H1 (cell line): ENCODE measurements at regions not wholly inside any gene's neighbourhood (a gene's known extent, or its start where the extent isn't known, plus 50 kb on each side); places are given as distances from the start of the nearest gene placed in this dataset.

Experiments used
- CTCF ChIA-PET: fragments of 300-600 bp; sonication (Branson Sonifier 250); formaldehyde crosslinking; loops from one replicate; lab custom pipeline; 2021; ENCODE audit not compliant: partially characterized antibody; lab: Charles Lee
- POLR2A ChIA-PET: fragments of 300-600 bp; sonication (Branson Sonifier 250); formaldehyde crosslinking; loops from one replicate; lab custom pipeline; 2021; ENCODE audit warnings: inconsistent platforms; ENCODE audit not compliant: partially characterized antibody; lab: Charles Lee
- DNase-seq, 2 experiments: peaks; one replicate each; pipeline versions ENCODE4 v3.0.0 to v3.0.0-alpha.2; 2010 to 2022; ENCODE audit warnings: low spot score in 2 of 2, low read depth in 1 of 2, mixed read lengths in 1 of 2
- FAIRE-seq: peaks from 2 replicates; lab custom pipeline; 2011; peaks lifted over from hg19 to GRCh38; lab: Jason Lieb, UNC
- H2AFZ ChIP-seq: 2 replicates; pipeline ENCODE4 v1.8.1; 2012; ENCODE audit warnings: low read length, inconsistent platforms
- H2AK5ac ChIP-seq: 2 replicates; pipeline ENCODE4 v1.6.1; 2013; ENCODE audit warnings: low read depth, low read length
- H2BK120ac ChIP-seq: replicated peaks from 2 replicates; pipeline ENCODE3; 2013; ENCODE audit warnings: low read depth, low read length, inconsistent platforms
- H2BK12ac ChIP-seq: 2 replicates; pipeline ENCODE4 v1.6.1; 2013; ENCODE audit warnings: low read depth, low read length
- H2BK15ac ChIP-seq: 2 replicates; pipeline ENCODE4 v1.6.1; 2013; ENCODE audit warnings: low read length
- H2BK20ac ChIP-seq: 2 replicates; pipeline ENCODE4 v1.6.1; 2013; ENCODE audit warnings: low read length
- H2BK5ac ChIP-seq: 2 replicates; pipeline ENCODE4 v1.6.1; 2013; ENCODE audit warnings: low read depth, low read length
- H3K14ac ChIP-seq: 2 replicates; pipeline ENCODE4 v1.6.1; 2013; ENCODE audit warnings: inconsistent platforms; ENCODE audit not compliant: insufficient read length
- H3K18ac ChIP-seq: 2 replicates; pipeline ENCODE4 v1.6.1; 2013; ENCODE audit warnings: low read length; ENCODE audit errors: extremely low read depth
- H3K23ac ChIP-seq: 2 replicates; pipeline ENCODE4 v1.6.1; 2013; ENCODE audit warnings: inconsistent platforms; ENCODE audit not compliant: insufficient read length
- H3K23me2 ChIP-seq: 2 replicates; pipeline ENCODE4 v1.6.1; 2013; ENCODE audit warnings: low read depth, low read length
- H3K27ac ChIP-seq: 2 replicates; pipeline ENCODE4 v1.6.1; 2011; ENCODE audit warnings: low read depth, low read length, inconsistent platforms
- H3K27me3 ChIP-seq, 4 experiments: replicated peaks in 1 of 4; 1 replicate in 1 of 4; 2 replicates in 3 of 4; pipeline versions ENCODE4 v1.6.1 to v1.8.1; 2011 to 2013; ENCODE audit warnings: low read length in 3 of 4, mild to moderate bottlenecking in 3 of 4, inconsistent platforms in 2 of 4, mixed read lengths in 2 of 4, moderate library complexity in 1 of 4; ENCODE audit not compliant: control insufficient read depth in 3 of 4, insufficient read depth in 3 of 4; ENCODE audit errors: extremely low read depth in 1 of 4
- H3K36me3 ChIP-seq, 4 experiments: 2 replicates each; pipeline versions ENCODE4 v1.6.1 to v1.8.1; 2011 to 2013; ENCODE audit warnings: mild to moderate bottlenecking in 4 of 4, low read length in 3 of 4, moderate library complexity in 2 of 4, control low read depth in 1 of 4, inconsistent platforms in 1 of 4; ENCODE audit not compliant: insufficient read depth in 4 of 4, control insufficient read depth in 2 of 4
- H3K4ac ChIP-seq: replicated peaks from 2 replicates; pipeline ENCODE3; 2013; ENCODE audit warnings: low read length, low read depth, mixed read lengths, inconsistent platforms; ENCODE audit not compliant: insufficient read length
- H3K4me1 ChIP-seq, 4 experiments: replicated peaks in 1 of 4; 1 replicate in 1 of 4; 2 replicates in 3 of 4; pipeline versions ENCODE4 v1.6.1 to v1.8.1; 2011 to 2013; ENCODE audit warnings: low read length in 3 of 4, inconsistent platforms in 2 of 4, mixed read lengths in 1 of 4; ENCODE audit not compliant: insufficient read depth in 4 of 4, control insufficient read depth in 3 of 4
- H3K4me2 ChIP-seq, 2 experiments: 2 replicates each; pipeline versions ENCODE4 v1.6.1 to v1.8.1; 2011 to 2013; ENCODE audit warnings: low read depth in 2 of 2, low read length in 2 of 2, control low read depth in 1 of 2, inconsistent platforms in 1 of 2, mild to moderate bottlenecking in 1 of 2; ENCODE audit not compliant: insufficient read depth in 1 of 2
- H3K4me3 ChIP-seq, 4 experiments: fragments of 200-600, 300-600 bp in 1 of 4; sonication (generic), shearing (Covaris generic), sonication (Bioruptor Twin) in 1 of 4; 2 replicates each; pipeline versions ENCODE4 v1.5.1 to v1.8.1; 2011 to 2016; ENCODE audit warnings: low read length in 4 of 4, low read depth in 3 of 4, control low read depth in 2 of 4, inconsistent platforms in 2 of 4, mild to moderate bottlenecking in 2 of 4, mixed read lengths in 1 of 4, moderate library complexity in 1 of 4; ENCODE audit not compliant: insufficient read depth in 2 of 4; ENCODE audit errors: extremely low read depth in 1 of 4
- H3K56ac ChIP-seq: replicated peaks from 2 replicates; pipeline ENCODE3; 2013; ENCODE audit warnings: low read depth, mild to moderate bottlenecking, mixed read lengths, low read length, inconsistent platforms; ENCODE audit not compliant: insufficient read length
- H3K79me1 ChIP-seq: 2 replicates; pipeline ENCODE4 v1.6.1; 2013; ENCODE audit warnings: low read depth, low read length, control low read depth
- H3K79me2 ChIP-seq, 2 experiments: 2 replicates each; pipeline versions ENCODE4 v1.6.1 to v1.8.1; 2012 to 2013; ENCODE audit warnings: low read length in 2 of 2, mild to moderate bottlenecking in 2 of 2, inconsistent platforms in 1 of 2; ENCODE audit not compliant: insufficient read depth in 2 of 2, control insufficient read depth in 1 of 2
- H3K9ac ChIP-seq, 4 experiments: replicated peaks in 1 of 4; 1 replicate in 1 of 4; 2 replicates in 3 of 4; pipeline versions ENCODE4 v1.6.1 to v1.8.1; 2011 to 2013; ENCODE audit warnings: low read depth in 3 of 4, low read length in 3 of 4, control low read depth in 2 of 4, mild to moderate bottlenecking in 2 of 4, moderate library complexity in 2 of 4, inconsistent platforms in 1 of 4; ENCODE audit errors: extremely low read depth in 1 of 4
- H3K9me3 ChIP-seq, 2 experiments: 2 replicates each; pipeline versions ENCODE4 v1.6.1 to v1.8.1; 2012 to 2013; ENCODE audit warnings: mild to moderate bottlenecking in 2 of 2, moderate library complexity in 2 of 2, control low read depth in 1 of 2, inconsistent platforms in 1 of 2, low read depth in 1 of 2, low read length in 1 of 2, mixed read lengths in 1 of 2; ENCODE audit not compliant: insufficient read depth in 2 of 2
- H4K20me1 ChIP-seq, 2 experiments: replicated peaks in 1 of 2; 2 replicates each; pipeline versions ENCODE3 to v1.8.1; 2011 to 2013; ENCODE audit warnings: inconsistent platforms in 2 of 2, low read length in 2 of 2, mild to moderate bottlenecking in 1 of 2; ENCODE audit not compliant: insufficient read depth in 2 of 2, control insufficient read depth in 1 of 2
- H4K5ac ChIP-seq: 2 replicates; pipeline ENCODE4 v1.6.1; 2013; ENCODE audit warnings: low read length, low read depth, mixed read lengths, inconsistent platforms; ENCODE audit not compliant: insufficient read length
- H4K8ac ChIP-seq: 2 replicates; pipeline ENCODE4 v1.8.0; 2013; ENCODE audit warnings: mild to moderate bottlenecking, moderate library complexity, low read length, inconsistent platforms; ENCODE audit not compliant: insufficient read depth; ENCODE audit errors: extremely low read depth
- H4K91ac ChIP-seq: replicated peaks from 2 replicates; pipeline ENCODE3; 2013; ENCODE audit warnings: low read length, mixed read lengths, inconsistent platforms; ENCODE audit not compliant: insufficient read length
- BCL11A ChIP-seq, 2 experiments: IDR thresholded peaks; one replicate each; pipeline ENCODE4 v1.6.1; 2011; ENCODE audit warnings: low read depth in 2 of 2, low read length in 2 of 2, mild to moderate bottlenecking in 2 of 2
- CBX8 ChIP-seq: fragments of 300-800, 300-1000 bp; sonication (generic); IDR thresholded peaks from 2 replicates; pipeline ENCODE4 v1.7.1; 2016; ENCODE audit warnings: low read depth, low read length, borderline replicate concordance
- CEBPB ChIP-seq: IDR thresholded peaks from 2 replicates; pipeline ENCODE4 v1.6.1; 2012; ENCODE audit warnings: low read depth, low read length
- KDM5A ChIP-seq: fragments of 200-600 bp; IDR thresholded peaks from 2 replicates; pipeline ENCODE4 v1.7.1; 2012; ENCODE audit warnings: mild to moderate bottlenecking, low read length, inconsistent platforms, mixed read lengths
- MAFK ChIP-seq: IDR thresholded peaks from 2 replicates; pipeline ENCODE4 v1.6.1; 2012; ENCODE audit warnings: low read depth, mild to moderate bottlenecking, improper control_type of control experiment, low read length
- MAX ChIP-seq: IDR thresholded peaks from 2 replicates; pipeline ENCODE4 v1.6.1; 2012; ENCODE audit warnings: inconsistent platforms
- POLR2A ChIP-seq, 2 experiments: IDR thresholded peaks; 1 replicate in 1 of 2; 2 replicates in 1 of 2; pipeline ENCODE4 v1.6.1; 2011; ENCODE audit warnings: low read depth in 2 of 2, low read length in 2 of 2, mild to moderate bottlenecking in 2 of 2; ENCODE audit errors: control extremely low read depth in 1 of 2
- POLR2AphosphoS5 ChIP-seq: IDR thresholded peaks from 2 replicates; pipeline ENCODE4 v1.6.1; 2011; ENCODE audit warnings: low read depth, low read length
- SP2 ChIP-seq: IDR thresholded peaks from 2 replicates; pipeline ENCODE4 v1.6.1; 2012; ENCODE audit warnings: mild to moderate bottlenecking, low read length, inconsistent platforms
- WGBS, 2 experiments: shearing (Covaris generic) in 1 of 2; methylation state at CpG; one replicate each; pipeline versions ENCODE4 v1.1.6 to v1.1.7; 2013 to 2015; ENCODE audit warnings: low lambda C conversion rate in 2 of 2, mixed read lengths in 2 of 2, inconsistent platforms in 1 of 2, low coverage in 1 of 2, missing lambda C conversion rate in 1 of 2; ENCODE audit not compliant: insufficient replicate concordance in 2 of 2, insufficient coverage in 1 of 2, insufficient read length in 1 of 2; ENCODE audit errors: extremely low coverage in 1 of 2, missing lambda C conversion rate in 1 of 2; 5-methylcytosine and 5-hydroxymethylcytosine counted together
- TF ChIP-seq, protein P1 (sequence below): IDR thresholded peaks from 2 replicates; pipeline ENCODE4 v1.6.1; 2011; ENCODE audit warnings: low read length, improper control_type of control experiment
- TF ChIP-seq, protein P2 (sequence below): IDR thresholded peaks from 2 replicates; pipeline ENCODE4 v1.6.1; 2011; ENCODE audit warnings: low read depth, mild to moderate bottlenecking, low read length; ENCODE audit not compliant: insufficient read depth

DNA sequence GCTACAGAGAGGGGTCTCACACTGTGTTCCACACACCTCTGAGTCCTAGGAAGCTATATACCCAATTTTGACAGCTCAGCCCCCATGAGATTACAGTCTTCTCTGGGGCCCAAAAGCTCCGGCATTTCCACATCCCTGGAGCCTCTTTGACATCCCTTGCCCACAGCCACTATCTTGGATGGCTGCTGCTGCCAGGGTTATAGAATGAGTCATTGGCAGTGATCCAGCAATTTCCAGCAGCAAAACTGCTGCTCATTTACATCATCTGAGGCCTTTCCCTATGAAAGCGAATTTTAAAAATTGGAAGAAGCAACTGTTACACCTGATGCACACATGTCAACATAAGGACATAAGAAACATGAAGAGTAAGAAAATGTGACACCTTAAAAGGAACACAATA lies 590.7 kb downstream of the MEI4 start:
- FAIRE-seq (no peak), DNase-seq (no peak)
- no peaks in the 10 kb centered on the region for H3K36me3 ChIP-seq
- H2AFZ ChIP-seq, result no peak overlapping the region
- ChIA-PET POLR2A (no interaction called here), CTCF (interaction anchor here (0.9 kb wide), 1 partner anchor 86 kb away, joined by 3 read pairs; no protein-coding TSS in a partner anchor)
- no peak overlapping the region for H2BK20ac ChIP-seq
- no peak overlapping the region for H4K91ac ChIP-seq
- H3K4me2 ChIP-seq, result no peak overlapping the region
- no peaks in the 10 kb centered on the region for H3K9me3 ChIP-seq
- no peak overlapping the region for H3K56ac ChIP-seq
- no peaks in the 10 kb centered on the region for H3K79me1 ChIP-seq
- H3K4me3 ChIP-seq, result no peak overlapping the region
- no peak overlapping the region for H2AK5ac ChIP-seq
- no peak overlapping the region for H4K8ac ChIP-seq
- no peak overlapping the region for H4K5ac ChIP-seq
- 82% methylated on average over 2 of the region's 2 CpGs; no CpG with 5 or more reads in 1 of the 2 experiments for WGBS, 2 experiments
- no peak overlapping the region for H3K27ac ChIP-seq
- H3K23ac ChIP-seq, result no peak overlapping the region
- H3K18ac ChIP-seq, result no peak overlapping the region
- H3K27me3 ChIP-seq, result no peaks in the 10 kb centered on the region
- H2BK120ac ChIP-seq, result no peak overlapping the region
- no peak overlapping the region for H2BK15ac ChIP-seq
- TF ChIP-seq POLR2A (IDR thresholded peaks at IDR 0.05; ENCODE audit: control extremely low read depth in 1 of 2, low read depth in 2 of 2, low read length in 2 of 2) (no peak), BCL11A (IDR thresholded peaks at IDR 0.05; ENCODE audit: low read depth in 2 of 2, low read length in 2 of 2) (no peak), MAX (no peak), CEBPB (no peak), CBX8 (no peak), POLR2AphosphoS5 (no peak), MAFK (no peak), SP2 (no peak), KDM5A (no peak)
- TF ChIP-seq, protein P1, sequence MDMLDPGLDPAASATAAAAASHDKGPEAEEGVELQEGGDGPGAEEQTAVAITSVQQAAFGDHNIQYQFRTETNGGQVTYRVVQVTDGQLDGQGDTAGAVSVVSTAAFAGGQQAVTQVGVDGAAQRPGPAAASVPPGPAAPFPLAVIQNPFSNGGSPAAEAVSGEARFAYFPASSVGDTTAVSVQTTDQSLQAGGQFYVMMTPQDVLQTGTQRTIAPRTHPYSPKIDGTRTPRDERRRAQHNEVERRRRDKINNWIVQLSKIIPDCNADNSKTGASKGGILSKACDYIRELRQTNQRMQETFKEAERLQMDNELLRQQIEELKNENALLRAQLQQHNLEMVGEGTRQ, result no peak
- TF ChIP-seq, protein P2, sequence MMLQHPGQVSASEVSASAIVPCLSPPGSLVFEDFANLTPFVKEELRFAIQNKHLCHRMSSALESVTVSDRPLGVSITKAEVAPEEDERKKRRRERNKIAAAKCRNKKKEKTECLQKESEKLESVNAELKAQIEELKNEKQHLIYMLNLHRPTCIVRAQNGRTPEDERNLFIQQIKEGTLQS, result no peak
- H2BK5ac ChIP-seq, result no peak overlapping the region
- no peak overlapping the region for H3K9ac ChIP-seq
- no peaks in the 10 kb centered on the region for H4K20me1 ChIP-seq
- H3K4ac ChIP-seq, result no peak overlapping the region
- no peak overlapping the region for H3K14ac ChIP-seq
- no peaks in the 10 kb centered on the region for H3K79me2 ChIP-seq
- H3K4me1 ChIP-seq, result no peaks in the 10 kb centered on the region
- no peaks in the 10 kb centered on the region for H3K23me2 ChIP-seq
- H2BK12ac ChIP-seq, result no peak overlapping the region
